ENCODE measurements at regions not wholly inside any gene's neighbourhood (a gene's known extent, or its start where the extent isn't known, plus 50 kb on each side); places are given as distances from the start of the nearest gene placed in this dataset.

DNA sequence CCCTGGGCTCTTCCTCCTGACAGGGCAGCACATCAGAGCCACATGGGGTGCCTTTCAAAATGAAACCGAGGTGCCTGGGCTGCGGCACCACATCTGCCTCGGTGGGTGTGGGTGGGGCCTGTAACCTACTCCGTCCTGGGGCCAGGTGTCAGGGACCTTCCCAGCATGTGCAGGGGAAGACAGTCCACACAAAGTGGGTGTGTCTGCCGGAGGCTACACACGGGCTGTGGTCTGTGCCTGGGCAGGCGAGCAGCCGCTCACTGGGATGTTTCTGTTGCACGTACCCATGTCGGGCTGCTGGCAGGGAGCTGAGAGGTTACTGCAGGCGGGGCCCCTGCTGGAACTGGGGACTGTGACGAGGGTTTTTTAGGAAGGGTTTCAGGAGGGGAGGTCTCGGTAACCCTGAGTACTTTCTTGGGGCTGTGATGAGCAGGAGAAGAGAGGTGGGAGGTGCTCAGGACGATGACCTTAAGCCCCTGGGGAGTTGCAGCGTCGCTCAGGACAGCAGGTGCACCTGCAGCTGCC, 351.2 kb downstream of the SEC14L1 start:
- TF ChIP-seq ZNF664 (tag by site-specific recombination; IDR thresholded peaks at IDR 0.05) (no peak), ZNF311 (tag by site-specific recombination; IDR thresholded peaks at IDR 0.05; ENCODE audit: borderline replicate concordance) (no peak), ZBTB17 (tag by site-specific recombination; IDR thresholded peaks at IDR 0.05) (no peak), ZBTB7A (tag by site-specific recombination; IDR thresholded peaks at IDR 0.05; ENCODE audit: low read depth) (no peak), ZNF211 (tag by site-specific recombination; IDR thresholded peaks at IDR 0.05; ENCODE audit: low read depth) (no peak), ZNF10 (tag by site-specific recombination; IDR thresholded peaks at IDR 0.05) (no peak), ZNF274 (IDR thresholded peaks at IDR 0.05; ENCODE audit: low read length) (no peak), ZNF274 (tag by site-specific recombination; IDR thresholded peaks at IDR 0.05; ENCODE audit: borderline replicate concordance) (no peak)
